Ishikawa (cell line): ENCODE measurements at regions not wholly inside any gene's neighbourhood (a gene's known extent, or its start where the extent isn't known, plus 50 kb on each side); places are given as distances from the start of the nearest gene placed in this dataset.

Source experiments
- NFIC ChIP-seq: IDR thresholded peaks from 2 replicates; pipeline ENCODE4 v1.6.1; 2012
- TF ChIP-seq, protein P1 (sequence below): IDR thresholded peaks from 2 replicates; pipeline ENCODE4 v1.6.1; 2012

GRCh38 chr2:220159738-220160137, 532.3 kb downstream of the SLC4A3 start:
- TF ChIP-seq, protein P1, sequence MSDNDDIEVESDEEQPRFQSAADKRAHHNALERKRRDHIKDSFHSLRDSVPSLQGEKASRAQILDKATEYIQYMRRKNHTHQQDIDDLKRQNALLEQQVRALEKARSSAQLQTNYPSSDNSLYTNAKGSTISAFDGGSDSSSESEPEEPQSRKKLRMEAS = no peak
- TF ChIP-seq NFIC = no peak
